ENCODE measurements at regions not wholly inside any gene's neighbourhood (a gene's known extent, or its start where the extent isn't known, plus 50 kb on each side); places are given as distances from the start of the nearest gene placed in this dataset.

DNA sequence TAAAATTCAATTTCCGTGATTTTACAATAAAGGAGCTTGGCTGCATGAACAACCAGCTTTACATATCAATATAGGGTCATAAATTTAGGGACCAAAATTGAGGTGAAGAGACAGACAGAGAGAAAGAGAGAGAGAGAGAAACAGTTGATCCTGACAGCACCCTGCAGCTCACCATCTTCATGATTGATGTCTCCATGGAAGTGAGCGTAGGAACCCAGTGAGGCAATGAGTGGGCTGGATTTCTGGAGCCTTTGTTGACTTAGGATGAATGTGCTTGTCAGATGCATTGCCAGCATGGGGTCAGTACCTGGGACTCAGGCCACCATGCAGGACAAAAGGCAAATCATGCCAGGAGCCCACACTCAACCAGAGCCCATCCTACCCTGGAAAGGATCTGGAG lies 165.1 kb upstream of the SYNDIG1 start:
- WGBS, 2 donors (ENCODE audit: low coverage in 1 of 2): 92 to 100% methylated on average over 1 to 2 of the region's 2 CpGs
- peaks cover 9% of the 10 kb centered on the region for H3K27me3 ChIP-seq
- H3K9me3 ChIP-seq: no peaks in the 10 kb centered on the region
- no peaks in the 10 kb centered on the region for H3K36me3 ChIP-seq
- no peak overlapping the region for H3K4me3 ChIP-seq
- H3K4me1 ChIP-seq: no peaks in the 10 kb centered on the region
- no peak for ATAC-seq
- no peak for TF ChIP-seq POLR2AphosphoS5 (IDR thresholded peaks at IDR 0.05)
- TF ChIP-seq, protein P1, sequence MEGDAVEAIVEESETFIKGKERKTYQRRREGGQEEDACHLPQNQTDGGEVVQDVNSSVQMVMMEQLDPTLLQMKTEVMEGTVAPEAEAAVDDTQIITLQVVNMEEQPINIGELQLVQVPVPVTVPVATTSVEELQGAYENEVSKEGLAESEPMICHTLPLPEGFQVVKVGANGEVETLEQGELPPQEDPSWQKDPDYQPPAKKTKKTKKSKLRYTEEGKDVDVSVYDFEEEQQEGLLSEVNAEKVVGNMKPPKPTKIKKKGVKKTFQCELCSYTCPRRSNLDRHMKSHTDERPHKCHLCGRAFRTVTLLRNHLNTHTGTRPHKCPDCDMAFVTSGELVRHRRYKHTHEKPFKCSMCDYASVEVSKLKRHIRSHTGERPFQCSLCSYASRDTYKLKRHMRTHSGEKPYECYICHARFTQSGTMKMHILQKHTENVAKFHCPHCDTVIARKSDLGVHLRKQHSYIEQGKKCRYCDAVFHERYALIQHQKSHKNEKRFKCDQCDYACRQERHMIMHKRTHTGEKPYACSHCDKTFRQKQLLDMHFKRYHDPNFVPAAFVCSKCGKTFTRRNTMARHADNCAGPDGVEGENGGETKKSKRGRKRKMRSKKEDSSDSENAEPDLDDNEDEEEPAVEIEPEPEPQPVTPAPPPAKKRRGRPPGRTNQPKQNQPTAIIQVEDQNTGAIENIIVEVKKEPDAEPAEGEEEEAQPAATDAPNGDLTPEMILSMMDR (IDR thresholded peaks at IDR 0.05): no peak
- no peak for TF ChIP-seq EP300 (IDR thresholded peaks at IDR 0.05)
- TF ChIP-seq POLR2A (IDR thresholded peaks at IDR 0.05): no peak
- H3K27ac ChIP-seq: no peak overlapping the region

DNA sequence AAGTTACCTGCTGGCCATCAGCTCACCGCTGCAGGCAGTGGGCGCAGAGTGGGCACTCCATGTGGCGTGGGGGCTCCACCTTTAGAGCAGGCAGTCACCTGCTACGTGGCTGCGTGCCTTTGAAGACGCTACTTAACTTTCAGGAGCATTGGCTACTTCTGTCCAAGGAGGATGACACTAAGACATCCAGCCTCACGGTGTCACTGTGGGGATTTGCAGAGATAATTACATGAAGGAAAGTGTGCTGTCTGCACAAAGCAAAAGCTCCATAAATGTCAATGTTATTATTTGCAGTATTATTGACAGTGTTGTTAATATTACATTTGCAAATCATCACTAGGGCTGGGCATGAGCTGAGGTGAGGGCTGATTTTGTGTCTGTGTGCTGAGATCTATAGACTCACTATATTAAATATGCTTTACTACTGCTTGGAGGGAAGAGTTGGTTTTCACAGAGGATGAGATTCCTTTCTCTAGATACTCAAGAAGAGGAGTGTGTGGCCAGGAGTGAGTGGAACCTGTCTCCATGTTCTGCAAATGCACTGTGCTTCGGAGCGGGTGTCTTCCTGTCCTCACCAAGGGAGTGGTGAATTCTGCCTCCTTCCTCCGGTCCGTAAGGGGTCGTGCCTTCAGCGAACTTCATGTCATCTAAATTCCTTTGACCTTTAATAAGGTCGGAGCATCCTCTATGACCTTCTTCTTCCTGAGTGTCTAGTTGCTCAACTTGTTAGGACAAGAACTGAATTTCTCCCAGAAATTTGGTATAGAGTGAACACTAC lies 165.8 kb upstream of the SYNDIG1 start:
- Histone ChIP-seq H3K36me3 (no peaks in the 10 kb centered on the region), H3K9me3 (no peaks in the 10 kb centered on the region), H3K27me3 (peaks cover 9% of the 10 kb centered on the region), H3K4me1 (no peaks in the 10 kb centered on the region), H3K27ac (no peak overlapping the region), H3K4me3 (no peak overlapping the region)
- 76 to 100% methylated on average over 3 to 11 of the region's 14 CpGs for WGBS, 2 donors (ENCODE audit: low coverage in 1 of 2)
- TF ChIP-seq EP300 (IDR thresholded peaks at IDR 0.05): no peak
- no peak for TF ChIP-seq POLR2A (IDR thresholded peaks at IDR 0.05)
- TF ChIP-seq, protein P1 (IDR thresholded peaks at IDR 0.05): no peak
- no peak for TF ChIP-seq POLR2AphosphoS5 (IDR thresholded peaks at IDR 0.05)
- no peak for ATAC-seq

GRCh38 chr20:24297993-24298392 lies 171.4 kb upstream of the SYNDIG1 start:
- ATAC-seq: no peak
- H3K4me3 ChIP-seq: no peak overlapping the region
- H3K9me3 ChIP-seq: no peaks in the 10 kb centered on the region
- no peaks in the 10 kb centered on the region for H3K36me3 ChIP-seq
- no peaks in the 10 kb centered on the region for H3K4me1 ChIP-seq
- H3K27me3 ChIP-seq: peaks cover 5% of the 10 kb centered on the region
- no peak overlapping the region for H3K27ac ChIP-seq
- WGBS, 2 donors (ENCODE audit: low coverage in 1 of 2): 100% methylated on average over 1 of the region's 3 CpGs; no CpG with 5 or more reads in 1 of the 2 donors
- TF ChIP-seq EP300 (IDR thresholded peaks at IDR 0.05) (no peak), POLR2A (IDR thresholded peaks at IDR 0.05) (no peak), POLR2AphosphoS5 (IDR thresholded peaks at IDR 0.05) (no peak)
- TF ChIP-seq, protein P1 (IDR thresholded peaks at IDR 0.05): no peak

DNA sequence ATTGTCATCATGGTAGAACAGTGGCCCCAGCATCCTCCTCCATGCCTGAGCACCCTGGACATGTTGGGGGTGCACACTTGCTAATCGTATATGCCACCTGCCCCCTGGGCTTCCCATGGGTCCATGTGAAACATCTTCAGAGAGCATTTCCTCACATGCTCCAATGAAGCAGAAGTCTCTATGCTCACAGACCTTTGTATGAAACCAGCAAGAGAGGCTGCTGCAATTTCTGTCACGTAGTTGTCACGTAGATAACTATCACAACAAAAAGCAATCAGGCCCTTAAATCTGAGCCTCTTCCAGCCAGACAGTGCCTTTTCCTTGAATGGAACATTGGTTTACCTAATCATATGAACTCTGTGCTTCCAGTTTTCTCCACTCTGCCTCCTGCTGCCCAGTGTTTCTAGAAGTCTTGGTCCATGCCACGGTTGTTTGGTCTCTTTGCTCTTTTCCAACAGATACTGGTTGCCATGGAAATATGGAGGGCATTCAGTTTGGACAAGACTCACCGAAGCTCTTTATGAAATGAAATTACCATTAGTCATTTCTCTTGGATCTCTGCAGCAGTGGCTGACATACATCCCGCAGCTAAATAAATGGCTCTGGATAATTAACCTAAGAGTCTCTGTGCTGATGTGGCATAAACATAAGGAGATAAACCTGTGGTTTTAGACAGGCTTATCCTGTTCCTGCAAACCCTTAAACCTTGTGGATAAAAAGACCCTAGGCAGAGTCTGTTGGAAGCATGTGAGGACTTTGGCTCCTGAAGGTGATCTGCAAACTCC lies 172.8 kb upstream of the SYNDIG1 start:
- ATAC-seq: no peak
- H3K4me1 ChIP-seq: no peaks in the 10 kb centered on the region
- no peaks in the 10 kb centered on the region for H3K36me3 ChIP-seq
- WGBS, 2 donors (ENCODE audit: low coverage in 1 of 2): 28 to 29% methylated on average over 4 to 5 of the region's 6 CpGs
- H3K27ac ChIP-seq: no peak overlapping the region
- TF ChIP-seq EP300 (IDR thresholded peaks at IDR 0.05) (no peak), POLR2AphosphoS5 (IDR thresholded peaks at IDR 0.05) (no peak), POLR2A (IDR thresholded peaks at IDR 0.05) (no peak)
- TF ChIP-seq, protein P1 (IDR thresholded peaks at IDR 0.05): no peak
- H3K9me3 ChIP-seq: no peaks in the 10 kb centered on the region
- H3K27me3 ChIP-seq: no peaks in the 10 kb centered on the region
- no peak overlapping the region for H3K4me3 ChIP-seq

Measured in gastroesophageal sphincter (tissue), 4 donors.